ENCODE measurements at regions not wholly inside any gene's neighbourhood (a gene's known extent, or its start where the extent isn't known, plus 50 kb on each side); places are given as distances from the start of the nearest gene placed in this dataset.

GRCh38 chr1:36571106-36571505, 88.4 kb upstream of the CSF3R start:
- DNase-seq, result no peak

- DNase-seq, result no peak
Observed at GRCh38 chr1:36570478-36571060, 87.9 kb upstream of the CSF3R start.

GRCh38 chr1:36570006-36570405, 87.3 kb upstream of the CSF3R start:
- DNase-seq, result no peak

- no peak for DNase-seq
Observed at GRCh38 chr1:36567601-36568341, 85.1 kb upstream of the CSF3R start.

GRCh38 chr1:36565576-36566501, 83.1 kb upstream of the CSF3R start:
- DNase-seq, result no peak

GRCh38 chr1:36562181-36562685, 79.5 kb upstream of the CSF3R start:
- no peak for DNase-seq

GRCh38 chr1:36561361-36561724, 78.6 kb upstream of the CSF3R start:
- DNase-seq, result no peak

- DNase-seq, result no peak
Observed at GRCh38 chr1:36560621-36561360, 78.1 kb upstream of the CSF3R start.

GRCh38 chr1:36560177-36560576, 77.5 kb upstream of the CSF3R start:
- no peak for DNase-seq

GRCh38 chr1:36559061-36559460, 76.3 kb upstream of the CSF3R start:
- DNase-seq, result no peak

- DNase-seq, result no peak
Observed at GRCh38 chr1:36557041-36558000, 74.6 kb upstream of the CSF3R start.

GRCh38 chr1:36555041-36555440, 72.3 kb upstream of the CSF3R start:
- DNase-seq, result no peak

- DNase-seq, result no peak
Observed at GRCh38 chr1:36554323-36554628, 71.6 kb upstream of the CSF3R start.

- DNase-seq, result peak; percentile 70
Observed at GRCh38 chr1:36553591-36554322, 71.0 kb upstream of the CSF3R start.

- no peak for DNase-seq
Observed at GRCh38 chr1:36542962-36543515, 60.3 kb upstream of the CSF3R start.

- no peak for DNase-seq
Observed at GRCh38 chr1:36542024-36542961, 59.6 kb upstream of the CSF3R start.

- no peak for DNase-seq
Observed at GRCh38 chr1:36540056-36540455, 57.3 kb upstream of the CSF3R start.

- no peak for DNase-seq
Observed at GRCh38 chr1:36539526-36539925, 56.8 kb upstream of the CSF3R start.

- DNase-seq, result no peak
Observed at GRCh38 chr1:36537991-36538390, 55.3 kb upstream of the CSF3R start.

All from stimulated activated CD4-positive, alpha-beta T cell treated with anti-CD3 and anti-CD28 coated beads, Interleukin-4, amount 100 ng/mL, for 1 hour (primary cell).